Endothelial cell of umbilical vein (primary cell): ENCODE measurements at regions not wholly inside any gene's neighbourhood (a gene's known extent, or its start where the extent isn't known, plus 50 kb on each side); places are given as distances from the start of the nearest gene placed in this dataset.

Experiments
- BruUV-seq: library from RNA; stranded (reverse); fragments of 400-500 nt; replicated peaks from 2 replicates; lab custom pipeline; 2021; lab: Mats Ljungman, UMichigan
- CTCF ChIA-PET: fragments of 300-600, 350-600 bp; sonication (Branson Sonifier 250); formaldehyde crosslinking; loops from one replicate; lab custom pipeline; 2021; ENCODE audit warnings: antibody characterized with exemption, inconsistent platforms; lab: Charles Lee
- POLR2A ChIA-PET: fragments of 300-600, 350-600 bp; sonication (Branson Sonifier 250); formaldehyde crosslinking; loops from one replicate; lab custom pipeline; 2021; ENCODE audit warnings: antibody characterized with exemption, inconsistent platforms; lab: Charles Lee
- DNase-seq: peaks from one replicate; pipeline ENCODE4 v3.0.0-alpha.2; 2011; ENCODE audit warnings: low read depth, low spot score
- FAIRE-seq: peaks from 2 replicates; lab custom pipeline; 2011; peaks lifted over from hg19 to GRCh38; lab: Jason Lieb, UNC
- H2AFZ ChIP-seq: 2 replicates; pipeline ENCODE4 v1.6.0; 2012; ENCODE audit warnings: low read depth, low read length, control low read depth, inconsistent platforms
- H3K27ac ChIP-seq: 2 replicates; pipeline ENCODE4 v1.5.1; 2011; ENCODE audit warnings: low read depth, mild to moderate bottlenecking, control low read depth, low read length, moderate library complexity; ENCODE audit not compliant: insufficient read depth
- H3K27me3 ChIP-seq, 2 experiments: 2 replicates each; pipeline versions ENCODE4 v1.6.0 to v1.6.1; 2011; ENCODE audit warnings: low read length in 2 of 2, mixed read lengths in 1 of 2; ENCODE audit not compliant: control insufficient read depth in 2 of 2, insufficient read depth in 2 of 2
- H3K36me3 ChIP-seq, 2 experiments: 2 replicates in 1 of 2; 3 replicates in 1 of 2; pipeline ENCODE4 v1.5.1; 2011; ENCODE audit warnings: low read length in 2 of 2, mild to moderate bottlenecking in 1 of 2, moderate library complexity in 1 of 2; ENCODE audit not compliant: control insufficient read depth in 2 of 2, insufficient read depth in 2 of 2; ENCODE audit errors: extremely low read depth in 1 of 2
- H3K4me1 ChIP-seq: 3 replicates; pipeline ENCODE4 v1.5.1; 2011; ENCODE audit warnings: mild to moderate bottlenecking, low read length; ENCODE audit not compliant: control insufficient read depth, insufficient read depth; ENCODE audit errors: extremely low read depth
- H3K4me2 ChIP-seq: 2 replicates; pipeline ENCODE4 v1.6.1; 2011; ENCODE audit warnings: low read length, control low read depth, mixed read lengths; ENCODE audit not compliant: insufficient read depth
- H3K4me3 ChIP-seq, 3 experiments: fragments of 200-600 bp in 1 of 3; sonication (generic), shearing (Covaris generic) in 1 of 3; replicated peaks in 1 of 3; 2 replicates each; pipeline ENCODE4 v1.5.1; 2011 to 2016; ENCODE audit warnings: control low read depth in 3 of 3, low read length in 3 of 3, mild to moderate bottlenecking in 2 of 3, inconsistent platforms in 1 of 3, low read depth in 1 of 3, moderate library complexity in 1 of 3; ENCODE audit not compliant: insufficient read depth in 1 of 3
- H3K79me2 ChIP-seq: 2 replicates; pipeline ENCODE4 v1.6.0; 2012; ENCODE audit warnings: low read length, inconsistent platforms; ENCODE audit not compliant: control insufficient read depth, insufficient read depth
- H3K9ac ChIP-seq: replicated peaks from 2 replicates; pipeline ENCODE3; 2011; ENCODE audit warnings: low read length, control low read depth; ENCODE audit not compliant: insufficient read depth; ENCODE audit errors: extremely low read depth
- H3K9me1 ChIP-seq: replicated peaks from 3 replicates; pipeline ENCODE4 v1.6.0; 2011; ENCODE audit warnings: mild to moderate bottlenecking, low read length; ENCODE audit not compliant: control insufficient read depth, insufficient read depth; ENCODE audit errors: extremely low read depth
- H3K9me3 ChIP-seq: replicated peaks from 2 replicates; pipeline ENCODE4 v1.5.1; 2012; ENCODE audit warnings: low read length, inconsistent platforms; ENCODE audit not compliant: control insufficient read depth, insufficient read depth
- H4K20me1 ChIP-seq: replicated peaks from 2 replicates; pipeline ENCODE3; 2011; ENCODE audit warnings: mild to moderate bottlenecking, low read length; ENCODE audit not compliant: control insufficient read depth, insufficient read depth; ENCODE audit errors: extremely low read depth
- CTCF ChIP-seq, 2 donors: IDR thresholded peaks; 1 replicate in 1 of 2; 2 replicates in 1 of 2; pipeline ENCODE4 v1.5.1; 2011; ENCODE audit warnings: low read length in 2 of 2, mild to moderate bottlenecking in 2 of 2, moderate library complexity in 2 of 2, control low read depth in 1 of 2, inconsistent platforms in 1 of 2, low read depth in 1 of 2; ENCODE audit not compliant: insufficient read depth in 1 of 2; ENCODE audit errors: extremely low read depth in 1 of 2
- EZH2 ChIP-seq: IDR thresholded peaks from 2 replicates; pipeline ENCODE4 v1.6.1; 2012; ENCODE audit warnings: borderline replicate concordance, low read depth, mild to moderate bottlenecking, moderate library complexity, low read length, inconsistent platforms; ENCODE audit not compliant: severe bottlenecking
- FOS ChIP-seq: IDR thresholded peaks from 2 replicates; pipeline ENCODE4 v1.6.1; 2011; ENCODE audit warnings: mild to moderate bottlenecking, low read length, moderate library complexity, borderline replicate concordance; ENCODE audit not compliant: insufficient read depth
- GATA2 ChIP-seq: IDR thresholded peaks from 2 replicates; pipeline ENCODE4 v1.7.0; 2011; ENCODE audit warnings: low read depth, mild to moderate bottlenecking, moderate library complexity, mixed read lengths, low read length; ENCODE audit not compliant: insufficient read length, insufficient read depth
- JUN ChIP-seq: IDR thresholded peaks from 2 replicates; pipeline ENCODE4 v1.6.1; 2011; ENCODE audit warnings: borderline replicate concordance, low read depth; ENCODE audit not compliant: insufficient read length, insufficient read depth
- MAX ChIP-seq: IDR thresholded peaks from 2 replicates; pipeline ENCODE4 v1.6.1; 2011; ENCODE audit not compliant: insufficient read depth, insufficient read length
- MYC ChIP-seq: IDR thresholded peaks from one replicate; pipeline ENCODE4 v1.6.1; 2011; ENCODE audit warnings: mild to moderate bottlenecking, low read depth, low read length
- POLR2A ChIP-seq: IDR thresholded peaks from 2 replicates; pipeline ENCODE4 v1.6.1; 2012; ENCODE audit warnings: low read depth, mild to moderate bottlenecking, control low read depth, low read length
- POLR2AphosphoS5 ChIP-seq: IDR thresholded peaks from 2 replicates; pipeline ENCODE4 v1.6.1; 2012; ENCODE audit warnings: low read depth, mild to moderate bottlenecking, control low read depth, low read length, moderate library complexity; ENCODE audit not compliant: insufficient read depth
- dilution Hi-C: fragments of 300-500 bp; cut with MboI; formaldehyde crosslinking; loops from one replicate; pipeline ENCODE4 v1.15.0; 2019; ENCODE audit warnings: low sequenced_read_pairs; ENCODE audit not compliant: extremely low pct_ligation_motif_present
- intact Hi-C: fragments of 100-400 bp; cut with micrococcal nuclease; formaldehyde crosslinking; loops from one replicate; pipeline ENCODE4 v1.10.0; 2022

- Histone ChIP-seq H3K4me2 (no peak overlapping the region), H4K20me1 (no peaks in the 10 kb centered on the region), H3K4me1 (no peaks in the 10 kb centered on the region), H3K4me3 (no peak overlapping the region), H3K36me3 (no peaks in the 10 kb centered on the region), H3K9ac (no peak overlapping the region), H2AFZ (no peak overlapping the region), H3K27me3 (no peaks in the 10 kb centered on the region), H3K9me3 (no peaks in the 10 kb centered on the region), H3K9me1 (no peaks in the 10 kb centered on the region), H3K27ac (no peak overlapping the region), H3K79me2 (no peaks in the 10 kb centered on the region)
- CTCF ChIA-PET: no interaction called here
- BruUV-seq: no TSS peak
- FAIRE-seq: no peak
- dilution Hi-C loops (no loop called here), intact Hi-C loops (no loop called here)
- POLR2A ChIA-PET: no interaction called here
- no peak for TF ChIP-seq POLR2A
- TF ChIP-seq FOS: no peak
- no peak for TF ChIP-seq CTCF (IDR thresholded peaks at IDR 0.05; ENCODE audit: extremely low read depth in 1 of 2, insufficient read depth in 1 of 2, low read depth in 1 of 2, low read length in 2 of 2)
- no peak for TF ChIP-seq POLR2AphosphoS5
- no peak for TF ChIP-seq MAX
- TF ChIP-seq MYC: no peak
- no peak for TF ChIP-seq EZH2
- TF ChIP-seq GATA2: no peak
- no peak for TF ChIP-seq JUN
- no peak for DNase-seq
These were observed 178.1 kb downstream of the CDC14C start for GRCh38 chr7:49102411-49102810.
